Activated CD4-positive, alpha-beta T cell treated with anti-CD3 and anti-CD28 coated beads, Interleukin-2, amount 50 U/mL, for 24 hours (primary cell): ENCODE measurements at regions not wholly inside any gene's neighbourhood (a gene's known extent, or its start where the extent isn't known, plus 50 kb on each side); places are given as distances from the start of the nearest gene placed in this dataset.

Experiments used
- DNase-seq, 2 donors: peaks; one replicate each; pipeline ENCODE4 v3.0.0-alpha.2; 2020; ENCODE audit warnings: low read depth in 1 of 2, low spot score in 1 of 2

- no peak for DNase-seq
Observed at GRCh38 chr9:89878003-89878411, 273.2 kb downstream of the GADD45G start.

GRCh38 chr9:89878687-89879086, 273.9 kb downstream of the GADD45G start:
- DNase-seq, result no peak

GRCh38 chr9:89879276-89879675, 274.5 kb downstream of the GADD45G start:
- no peak for DNase-seq

GRCh38 chr9:89879701-89880100, 274.9 kb downstream of the GADD45G start:
- no peak for DNase-seq

- DNase-seq, result no peak
Observed at GRCh38 chr9:89880161-89880560, 275.3 kb downstream of the GADD45G start.

GRCh38 chr9:89880721-89881120, 275.9 kb downstream of the GADD45G start:
- DNase-seq, result no peak

GRCh38 chr9:89881431-89881830, 276.6 kb downstream of the GADD45G start:
- DNase-seq, result no peak

GRCh38 chr9:89882930-89883361, 278.1 kb downstream of the GADD45G start:
- no peak for DNase-seq

GRCh38 chr9:89883401-89884341, 278.9 kb downstream of the GADD45G start:
- no peak for DNase-seq

- no peak for DNase-seq
Observed at GRCh38 chr9:89884356-89885083, 279.7 kb downstream of the GADD45G start.

- DNase-seq, result no peak
Observed at GRCh38 chr9:89885156-89885555, 280.3 kb downstream of the GADD45G start.

- no peak for DNase-seq
Observed at GRCh38 chr9:89886281-89886700, 281.5 kb downstream of the GADD45G start.

GRCh38 chr9:89887286-89887685, 282.5 kb downstream of the GADD45G start:
- no peak for DNase-seq

- no peak for DNase-seq
Observed at GRCh38 chr9:89888233-89888632, 283.4 kb downstream of the GADD45G start.

- no peak for DNase-seq
Observed at GRCh38 chr9:89888677-89889076, 283.9 kb downstream of the GADD45G start.

- DNase-seq, result no peak
Observed at GRCh38 chr9:89889865-89890264, 285.1 kb downstream of the GADD45G start.

GRCh38 chr9:89890326-89890980, 285.6 kb downstream of the GADD45G start:
- no peak for DNase-seq

- no peak for DNase-seq
Observed at GRCh38 chr9:89891221-89891590, 286.4 kb downstream of the GADD45G start.

- DNase-seq, result no peak
Observed at GRCh38 chr9:89891591-89892304, 286.9 kb downstream of the GADD45G start.

GRCh38 chr9:89892920-89893319, 288.1 kb downstream of the GADD45G start:
- DNase-seq, result no peak

- DNase-seq, result no peak
Observed at GRCh38 chr9:89893886-89894285, 289.1 kb downstream of the GADD45G start.
